HG02571 (cell line): ENCODE measurements at regions not wholly inside any gene's neighbourhood (a gene's known extent, or its start where the extent isn't known, plus 50 kb on each side); places are given as distances from the start of the nearest gene placed in this dataset.

ENCODE experiments used
- ATAC-seq: cut with Tn5 transposase; IDR thresholded peaks from one replicate; pipeline ENCODE4 v1.9.1; 2021; ENCODE audit warnings: mild to moderate bottlenecking, moderate library complexity; ENCODE audit not compliant: unreplicated experiment

- no peak for ATAC-seq
Observed at GRCh38 chr21:24050231-24050630, 1557.0 kb downstream of the MRPL39 start.

DNA sequence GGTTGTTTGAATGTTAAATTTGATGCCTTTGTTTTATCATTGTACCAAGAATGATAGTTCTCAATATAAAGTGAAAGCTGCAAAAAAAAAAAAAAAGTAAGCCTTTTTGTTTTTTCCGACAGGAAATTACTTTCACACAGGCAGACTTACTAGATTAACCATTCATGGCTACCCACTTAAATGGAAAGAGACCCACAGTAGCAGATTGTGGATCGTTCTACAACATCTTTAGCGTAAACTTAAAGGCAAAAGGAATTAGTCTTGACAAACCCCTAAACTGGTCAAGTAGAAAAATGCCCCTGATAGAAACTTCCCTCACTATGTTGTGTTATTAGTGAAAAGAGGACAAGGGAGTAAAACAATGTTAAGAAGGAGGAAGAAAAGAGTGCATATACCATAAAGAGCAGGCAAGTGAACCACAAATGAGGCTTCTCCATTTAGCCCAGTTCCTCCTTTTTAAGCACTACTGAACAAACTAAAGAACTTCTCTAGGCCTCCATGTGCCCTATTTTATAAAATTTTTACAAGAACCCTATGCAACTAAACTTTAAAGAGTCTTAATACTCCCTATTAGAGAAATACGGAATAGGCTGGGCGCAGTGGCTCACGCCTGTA, 1560.3 kb downstream of the MRPL39 start:
- no peak for ATAC-seq

- no peak for ATAC-seq
Observed at GRCh38 chr21:24045775-24046215, 1561.5 kb downstream of the MRPL39 start.

DNA sequence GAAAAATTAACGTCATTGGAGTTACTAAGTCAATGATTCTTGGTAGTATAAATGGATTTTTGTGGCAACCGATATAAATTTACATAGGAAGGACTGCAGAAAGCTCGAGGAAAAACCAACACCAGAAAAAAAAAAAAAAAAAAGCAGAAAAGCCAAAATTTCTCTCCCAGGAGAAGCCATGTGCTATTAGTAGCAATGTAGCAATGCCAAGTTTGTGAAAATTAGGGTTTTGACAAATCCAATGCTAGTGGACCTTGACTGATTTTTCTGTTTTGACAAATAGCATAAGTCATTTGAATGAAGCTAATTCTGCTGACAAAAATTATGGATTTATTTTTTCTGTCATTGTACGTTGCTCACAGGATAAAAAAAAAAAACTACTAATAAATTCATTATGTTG, 1561.9 kb downstream of the MRPL39 start:
- no peak for ATAC-seq

DNA sequence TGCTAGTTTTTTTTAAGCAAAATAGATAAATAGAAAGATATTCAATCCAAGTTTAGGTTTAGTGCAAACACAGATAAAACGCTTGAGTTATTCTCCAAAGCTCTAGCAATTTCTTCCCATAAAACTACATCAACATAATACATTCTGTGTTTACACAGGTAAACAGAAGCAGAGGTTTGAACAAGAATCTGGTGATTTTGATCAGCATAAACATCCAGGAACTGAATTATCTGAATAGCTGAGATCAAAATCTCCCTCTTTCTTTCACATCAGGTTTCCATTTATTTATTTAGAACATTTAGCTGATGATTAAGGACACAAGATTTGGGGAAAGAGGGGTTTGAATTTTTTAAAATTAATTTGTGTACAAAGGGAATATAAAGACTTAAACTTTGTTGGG, 1564.6 kb downstream of the MRPL39 start:
- ATAC-seq = no peak

- ATAC-seq = no peak
Observed at GRCh38 chr21:24032709-24033232, 1574.5 kb downstream of the MRPL39 start.

DNA sequence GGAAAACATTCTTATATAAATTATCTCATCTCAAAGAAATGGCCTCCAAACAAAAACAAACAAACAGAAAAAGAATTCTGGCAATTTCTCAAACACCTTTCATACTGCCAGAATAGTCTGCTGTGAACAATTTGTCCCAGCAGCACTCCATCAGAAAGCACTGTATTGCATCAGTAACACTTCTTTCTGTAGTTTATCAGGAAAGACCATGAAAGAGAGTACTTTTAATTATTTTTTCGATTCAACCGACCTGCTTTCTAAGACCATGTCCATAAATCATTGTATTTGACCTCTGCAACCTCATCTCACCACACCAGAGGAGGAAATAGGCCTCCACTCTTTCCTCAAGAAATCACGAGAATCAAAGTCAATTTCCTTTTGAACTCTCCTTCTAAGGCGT, 1579.9 kb downstream of the MRPL39 start:
- no peak for ATAC-seq

DNA sequence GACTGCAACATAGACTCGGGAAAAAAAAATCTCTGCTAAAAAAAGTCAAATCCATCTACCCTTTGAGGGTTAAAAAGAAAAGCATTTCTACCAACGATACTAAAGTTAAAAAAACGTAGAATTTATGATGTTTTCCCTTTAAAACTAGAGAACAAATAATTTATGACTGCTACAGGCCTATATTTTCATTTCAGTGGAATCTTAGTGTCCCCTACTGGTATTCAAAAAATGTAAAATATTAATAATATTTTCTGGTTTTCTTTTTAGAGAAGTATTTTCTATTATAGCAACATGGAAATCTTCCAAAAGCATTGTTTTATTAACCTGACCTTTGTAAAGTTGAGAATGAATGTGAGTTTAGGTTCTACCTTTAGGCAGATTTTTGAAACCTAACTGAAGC, 1582.2 kb downstream of the MRPL39 start:
- no peak for ATAC-seq

GRCh38 chr21:24023936-24024335, 1583.3 kb downstream of the MRPL39 start:
- ATAC-seq = no peak

GRCh38 chr21:24023402-24023801, 1583.9 kb downstream of the MRPL39 start:
- no peak for ATAC-seq

DNA sequence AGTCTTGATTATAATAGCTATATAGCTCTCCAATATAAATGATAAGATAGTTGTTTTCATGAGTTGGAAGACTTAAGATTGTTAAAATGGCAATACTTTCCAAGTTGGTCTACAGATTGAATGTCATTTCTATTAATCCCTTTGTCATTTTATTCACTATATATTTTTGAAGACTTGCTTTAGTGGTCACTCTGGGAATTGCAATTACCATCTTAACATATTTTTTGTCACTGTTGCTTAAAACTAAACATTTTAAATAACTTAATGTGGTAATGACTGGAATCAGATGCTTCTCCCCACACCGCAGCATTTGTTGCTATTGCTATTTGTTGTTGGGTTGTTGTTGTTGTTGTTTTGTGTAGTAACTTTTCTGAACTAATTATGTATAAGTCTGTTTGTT, 1592.9 kb downstream of the MRPL39 start:
- ATAC-seq = no peak

DNA sequence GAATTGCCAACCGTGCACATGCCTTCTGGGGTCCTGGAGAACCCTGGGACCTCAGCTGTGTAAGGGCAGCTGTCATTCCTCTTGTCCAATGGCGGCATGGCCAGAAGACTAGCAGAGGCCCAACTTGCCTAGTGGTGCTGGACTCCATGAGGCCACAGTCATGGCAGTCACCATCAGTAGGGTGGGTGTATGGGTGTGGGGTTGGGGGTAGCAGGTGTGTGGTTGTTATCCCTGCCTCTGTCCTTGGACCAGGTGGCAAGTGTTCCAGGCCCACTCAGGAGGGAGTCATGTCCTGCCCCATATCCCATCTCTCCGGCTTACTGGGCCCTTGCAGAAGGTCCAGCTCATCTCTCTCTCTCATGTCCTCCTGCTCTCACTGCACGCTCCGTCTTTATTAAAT, 1596.2 kb downstream of the MRPL39 start:
- ATAC-seq = no peak

- no peak for ATAC-seq
Observed at GRCh38 chr21:24007592-24007991, 1599.7 kb downstream of the MRPL39 start.

DNA sequence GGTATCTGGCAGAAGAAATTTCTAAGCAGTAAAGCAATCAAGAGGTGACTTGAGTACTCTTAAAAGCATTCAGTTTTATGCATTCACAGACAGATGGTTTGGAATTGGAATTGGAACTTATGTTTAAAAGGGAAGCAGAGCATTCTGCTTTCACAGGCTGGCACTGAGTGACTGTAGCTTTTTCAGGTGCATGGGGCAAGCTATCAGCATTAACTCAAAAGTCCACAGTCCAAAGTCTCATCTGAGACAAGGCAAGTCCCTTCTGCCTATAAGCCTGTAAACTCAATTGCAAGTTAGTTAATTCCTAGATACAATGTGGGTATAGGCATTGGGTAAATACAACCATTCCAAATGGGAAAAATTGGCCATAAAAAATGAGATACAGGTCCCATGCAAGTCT, 1620.3 kb downstream of the MRPL39 start:
- ATAC-seq = no peak

GRCh38 chr21:23986214-23986613, 1621.1 kb downstream of the MRPL39 start:
- ATAC-seq = no peak

GRCh38 chr21:23982546-23982945, 1624.7 kb downstream of the MRPL39 start:
- no peak for ATAC-seq

DNA sequence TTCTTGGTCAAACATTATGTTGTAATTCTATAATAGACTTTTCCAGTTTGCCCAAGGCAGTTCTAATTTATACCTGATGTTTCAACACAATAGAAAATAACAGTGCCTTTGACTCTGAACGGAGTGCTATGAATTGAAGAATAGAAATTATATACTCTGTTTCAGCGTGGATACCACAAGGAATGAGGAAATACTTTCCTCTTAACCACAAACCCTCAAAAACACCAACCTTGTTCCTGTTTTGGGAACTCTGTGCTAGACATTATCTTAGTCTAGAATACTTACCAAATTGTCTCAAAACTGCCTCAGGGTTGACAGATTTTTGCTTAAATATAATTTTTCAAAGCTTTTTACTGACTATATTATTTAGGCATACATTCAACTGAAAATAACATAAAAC, 1629.3 kb downstream of the MRPL39 start:
- no peak for ATAC-seq

DNA sequence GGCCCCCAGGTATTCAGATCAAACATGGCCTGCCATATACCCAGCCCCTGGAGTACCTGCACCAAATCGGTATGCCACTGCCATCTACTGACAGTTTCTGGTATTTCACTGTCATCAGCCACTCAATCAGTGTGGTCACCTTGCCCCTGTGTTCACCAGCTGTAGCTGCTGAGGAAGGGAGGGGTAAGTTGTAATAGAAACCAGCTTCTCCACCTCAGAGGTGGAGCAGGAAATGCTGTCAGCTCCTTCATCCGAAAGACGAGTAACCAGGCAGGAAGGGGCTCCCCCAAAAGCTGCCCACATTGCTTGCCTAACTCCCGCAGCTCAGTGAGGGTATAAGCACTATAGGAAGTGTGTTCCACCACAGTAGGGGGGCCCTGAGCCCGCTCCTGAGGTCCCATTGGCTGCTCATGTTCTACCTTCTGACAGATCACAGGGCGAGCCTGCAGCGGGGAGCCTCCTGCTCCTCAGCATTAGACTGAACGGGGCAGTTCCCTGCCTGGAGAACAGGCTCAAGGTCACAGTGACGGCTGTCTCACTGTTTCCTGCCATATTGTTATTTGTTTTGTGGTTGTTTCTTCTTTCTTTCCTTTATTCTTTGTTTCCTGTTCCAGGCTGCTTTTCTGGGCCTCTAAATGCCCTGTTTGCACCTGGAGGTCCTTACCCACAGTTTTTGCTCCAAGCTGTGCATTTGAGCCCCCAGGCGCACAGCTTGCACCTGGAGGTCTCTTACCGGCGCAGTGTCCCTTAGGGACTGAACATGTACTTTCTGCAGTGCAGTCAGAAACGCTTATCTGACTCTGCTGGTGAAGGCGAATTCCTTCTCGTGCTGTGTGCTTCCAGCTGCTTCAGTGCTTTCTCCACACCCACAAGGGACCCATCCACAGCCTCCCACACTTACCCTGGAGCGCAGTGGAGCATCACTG, 1638.3 kb downstream of the MRPL39 start:
- peak; percentile 97 for ATAC-seq

DNA sequence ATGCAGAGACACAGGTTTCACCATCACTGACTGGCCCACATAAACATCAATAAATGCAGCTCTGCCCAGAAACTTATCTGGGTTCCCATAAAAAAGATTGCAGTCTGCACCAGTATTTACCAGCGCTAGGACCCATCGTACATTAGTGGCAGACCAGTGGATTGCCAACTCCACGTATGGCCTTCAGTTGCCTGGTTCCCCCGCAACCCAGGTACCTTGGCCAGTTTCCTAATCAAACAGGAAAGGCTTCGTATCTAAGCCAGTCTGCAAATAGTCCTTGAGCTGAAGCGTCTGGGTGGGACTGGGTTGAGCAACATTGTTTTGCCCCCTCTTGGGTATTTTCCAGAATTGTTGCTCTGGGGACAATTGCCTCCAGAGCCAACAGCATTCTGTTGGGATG, 1639.3 kb downstream of the MRPL39 start:
- no peak for ATAC-seq

DNA sequence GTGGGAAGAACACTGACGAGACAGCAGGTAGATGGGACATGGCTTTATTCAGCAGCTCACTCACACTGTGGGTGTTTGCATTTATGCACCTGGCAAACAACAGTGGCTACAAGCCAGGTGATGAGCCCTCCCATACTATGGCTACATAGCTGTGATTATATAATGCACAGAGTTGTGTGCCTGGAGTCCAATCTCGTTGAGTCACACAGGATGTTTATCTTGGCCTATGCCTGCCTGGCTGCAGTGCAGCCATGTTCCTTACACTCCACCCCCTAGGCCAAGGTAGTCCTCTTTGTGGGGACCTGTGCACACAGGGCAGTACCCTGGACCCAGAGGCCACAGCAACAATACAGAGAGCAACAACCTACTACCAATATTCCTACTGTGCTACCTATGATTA, 1643.8 kb downstream of the MRPL39 start:
- no peak for ATAC-seq

GRCh38 chr21:23960769-23961168, 1646.5 kb downstream of the MRPL39 start:
- no peak for ATAC-seq
